GM20431 (cell line): ENCODE measurements at regions not wholly inside any gene's neighbourhood (a gene's known extent, or its start where the extent isn't known, plus 50 kb on each side); places are given as distances from the start of the nearest gene placed in this dataset.
"Not testable (repeated sequence)": the region's sequence is repeated elsewhere in the genome, so short reads cannot be mapped to it uniquely, and the experiment has no call there.

Experiments used
- in situ Hi-C: fragments of 300-500 bp; cut with MseI, MboI; formaldehyde crosslinking; loops from one replicate; pipeline ENCODE4 v1.15.0; 2020; ENCODE audit warnings: low sequenced_read_pairs; ENCODE audit not compliant: unreplicated experiment

- in situ Hi-C loops, result no loop called here
Measured at GRCh38 chr10:36583690-36584089, 541.7 kb upstream of the ANKRD30A start.

GRCh38 chr10:36581237-36581636, 544.2 kb upstream of the ANKRD30A start:
- in situ Hi-C loops, result no loop called here

GRCh38 chr10:36578306-36578705, 547.1 kb upstream of the ANKRD30A start:
- in situ Hi-C loops, result no loop called here

GRCh38 chr10:36577126-36577525, 548.3 kb upstream of the ANKRD30A start:
- in situ Hi-C loops, result no loop called here

- in situ Hi-C loops, result no loop called here
Measured at GRCh38 chr10:36574207-36574606, 551.2 kb upstream of the ANKRD30A start.

GRCh38 chr10:36573246-36573645, 552.2 kb upstream of the ANKRD30A start:
- in situ Hi-C loops, result no loop called here

GRCh38 chr10:36564433-36564832, 561.0 kb upstream of the ANKRD30A start:
- in situ Hi-C loops, result no loop called here

- in situ Hi-C loops, result no loop called here
Measured at GRCh38 chr10:36559412-36560400, 565.7 kb upstream of the ANKRD30A start.

GRCh38 chr10:36556468-36556867, 568.9 kb upstream of the ANKRD30A start:
- in situ Hi-C loops, result no loop called here

- in situ Hi-C loops, result no loop called here
Measured at GRCh38 chr10:36555036-36555435, 570.4 kb upstream of the ANKRD30A start.

- in situ Hi-C loops, result no loop called here
Measured at GRCh38 chr10:36547965-36548364, 577.4 kb upstream of the ANKRD30A start.

GRCh38 chr10:36542493-36542892, 582.9 kb upstream of the ANKRD30A start:
- in situ Hi-C loops, result no loop called here

- in situ Hi-C loops, result no loop called here
Measured at GRCh38 chr10:36540611-36541010, 584.8 kb upstream of the ANKRD30A start.

GRCh38 chr10:36538953-36539586, 586.3 kb upstream of the ANKRD30A start:
- in situ Hi-C loops, result no loop called here

- in situ Hi-C loops, result no loop called here
Measured at GRCh38 chr10:36534471-36535002, 590.9 kb upstream of the ANKRD30A start.

- in situ Hi-C loops, result no loop called here
Measured at GRCh38 chr10:36533861-36534260, 591.5 kb upstream of the ANKRD30A start.

GRCh38 chr10:36533316-36533715, 592.1 kb upstream of the ANKRD30A start:
- in situ Hi-C loops, result no loop called here

GRCh38 chr10:36531621-36532020, 593.8 kb upstream of the ANKRD30A start:
- in situ Hi-C loops, result no loop called here

GRCh38 chr10:36526033-36526432, 599.4 kb upstream of the ANKRD30A start:
- in situ Hi-C loops, result no loop called here

GRCh38 chr10:36524126-36524525, 601.3 kb upstream of the ANKRD30A start:
- in situ Hi-C loops, result not testable (repeated sequence)

GRCh38 chr10:36519909-36520308, 605.5 kb upstream of the ANKRD30A start:
- in situ Hi-C loops, result no loop called here
